GM18868 (cell line): ENCODE measurements at regions not wholly inside any gene's neighbourhood (a gene's known extent, or its start where the extent isn't known, plus 50 kb on each side); places are given as distances from the start of the nearest gene placed in this dataset.

Experiments used
- ATAC-seq: cut with Tn5 transposase; IDR thresholded peaks from one replicate; pipeline ENCODE4 v1.9.1; 2021; ENCODE audit warnings: mild to moderate bottlenecking, moderate library complexity; ENCODE audit not compliant: unreplicated experiment

- no peak for ATAC-seq
These were observed 130.6 kb upstream of the VSTM2B start for GRCh38 chr19:29395111-29395733.

DNA sequence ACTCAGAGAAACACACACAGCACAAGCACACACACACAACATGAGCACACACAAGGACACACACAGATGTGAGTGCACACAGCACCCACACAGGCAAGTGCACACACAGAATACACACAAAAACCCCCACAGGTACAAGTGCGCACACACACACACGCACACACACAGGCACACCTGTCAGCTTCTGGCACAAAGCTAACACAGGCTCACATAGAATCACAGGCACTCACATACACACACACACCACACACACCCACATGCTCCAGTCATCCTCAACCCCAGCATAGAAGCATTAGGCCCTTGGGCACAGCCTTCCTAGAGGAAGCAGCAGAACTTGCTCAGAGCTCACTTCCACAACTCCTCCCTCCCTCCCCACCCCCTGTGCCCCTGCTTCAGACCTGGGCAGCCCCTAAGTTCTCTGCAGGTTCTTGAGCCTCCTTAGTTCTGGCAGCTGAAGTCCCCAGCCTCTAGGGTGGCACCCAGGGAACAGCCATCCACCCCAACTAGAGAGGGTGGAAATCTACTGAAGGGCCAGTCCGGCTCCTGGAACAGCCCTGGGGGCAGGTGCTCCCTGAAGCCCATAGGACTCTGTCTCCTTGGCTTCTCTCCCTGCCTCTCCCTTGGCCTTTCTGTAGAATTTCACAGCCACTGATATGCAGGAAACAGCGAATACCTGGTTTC lies 129.9 kb upstream of the VSTM2B start:
- ATAC-seq, result no peak

DNA sequence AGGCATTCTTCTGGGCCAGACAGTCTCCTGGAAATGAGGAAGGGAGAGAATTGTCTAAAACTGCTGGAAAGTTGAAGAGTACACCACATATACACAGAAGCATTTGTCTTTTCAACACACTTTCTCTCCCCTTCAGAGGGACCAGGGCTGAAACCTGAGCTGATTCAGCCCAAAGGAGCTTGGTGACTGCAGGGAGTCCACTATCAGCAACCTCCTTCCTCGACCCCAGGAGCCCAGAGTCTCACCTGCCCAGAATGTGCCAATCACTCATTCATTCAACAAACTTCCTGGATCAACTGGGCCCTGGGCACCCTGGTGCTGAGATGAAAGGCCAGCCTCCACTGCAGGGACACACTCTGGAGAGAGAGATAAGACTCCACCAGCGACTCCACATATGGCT lies 128.9 kb upstream of the VSTM2B start:
- no peak for ATAC-seq

DNA sequence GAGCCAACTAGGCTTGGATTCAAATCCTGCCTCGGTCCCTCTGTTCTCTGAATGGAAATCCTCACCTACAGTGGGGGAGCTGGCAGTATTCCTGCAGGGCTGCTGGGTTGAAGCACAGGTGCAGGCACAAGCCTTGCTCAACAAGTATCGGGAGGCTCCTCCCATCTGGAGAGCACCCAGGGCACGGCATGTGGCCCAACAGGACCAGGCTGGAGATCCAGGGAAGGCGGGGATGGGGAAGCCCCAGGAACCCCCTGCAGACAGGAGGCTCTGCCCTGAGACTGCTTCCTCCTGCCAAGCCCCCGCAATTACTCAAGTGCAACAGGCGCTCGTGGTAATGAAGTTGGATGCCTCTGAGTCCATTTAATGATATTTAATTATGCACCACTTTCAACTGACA lies 128.0 kb upstream of the VSTM2B start:
- no peak for ATAC-seq

DNA sequence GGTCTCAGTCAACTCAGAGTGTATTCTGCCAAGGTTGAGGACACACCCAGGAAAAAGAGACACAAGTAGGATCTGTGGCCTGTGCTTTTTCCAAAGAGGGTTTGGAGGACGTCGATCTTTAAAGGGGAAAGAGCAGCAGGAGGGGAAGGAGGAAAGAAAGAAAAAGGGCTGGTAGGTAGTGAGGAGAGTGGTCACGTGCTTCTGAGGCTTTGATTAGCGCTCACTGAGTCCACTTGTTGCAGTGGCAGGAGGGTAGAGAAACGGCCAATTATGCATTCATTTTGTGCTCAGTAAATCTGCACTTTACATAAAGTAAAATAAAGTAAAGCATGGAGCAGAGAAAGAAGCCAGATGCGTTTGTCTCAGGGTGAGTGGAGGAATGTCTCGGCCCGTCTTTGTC lies 126.0 kb upstream of the VSTM2B start:
- no peak for ATAC-seq

GRCh38 chr19:29400917-29401711 lies 124.7 kb upstream of the VSTM2B start:
- no peak for ATAC-seq

GRCh38 chr19:29401712-29402421 lies 123.9 kb upstream of the VSTM2B start:
- no peak for ATAC-seq

- no peak for ATAC-seq
These were observed 123.2 kb upstream of the VSTM2B start for GRCh38 chr19:29402563-29402962.

DNA sequence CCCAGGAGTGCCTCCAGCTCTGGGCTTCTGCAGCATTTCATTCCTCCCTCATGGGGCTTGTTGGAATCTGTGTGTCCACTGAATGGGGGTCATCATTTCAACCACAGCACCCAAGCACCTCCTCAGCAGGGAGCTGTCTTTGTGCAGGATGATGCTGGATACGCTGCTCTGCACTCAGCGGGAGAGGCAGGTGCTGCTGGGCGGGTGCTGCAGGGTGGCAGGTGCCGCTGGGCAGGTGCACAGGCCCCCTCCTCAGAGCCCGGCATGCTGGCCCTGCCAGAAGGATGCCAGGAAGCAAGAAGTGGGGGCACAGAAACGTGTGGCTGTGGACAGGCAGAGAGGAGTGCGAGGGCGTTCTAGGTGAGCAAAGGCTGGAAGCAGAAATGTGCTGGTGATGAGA lies 121.8 kb upstream of the VSTM2B start:
- ATAC-seq, result no peak

DNA sequence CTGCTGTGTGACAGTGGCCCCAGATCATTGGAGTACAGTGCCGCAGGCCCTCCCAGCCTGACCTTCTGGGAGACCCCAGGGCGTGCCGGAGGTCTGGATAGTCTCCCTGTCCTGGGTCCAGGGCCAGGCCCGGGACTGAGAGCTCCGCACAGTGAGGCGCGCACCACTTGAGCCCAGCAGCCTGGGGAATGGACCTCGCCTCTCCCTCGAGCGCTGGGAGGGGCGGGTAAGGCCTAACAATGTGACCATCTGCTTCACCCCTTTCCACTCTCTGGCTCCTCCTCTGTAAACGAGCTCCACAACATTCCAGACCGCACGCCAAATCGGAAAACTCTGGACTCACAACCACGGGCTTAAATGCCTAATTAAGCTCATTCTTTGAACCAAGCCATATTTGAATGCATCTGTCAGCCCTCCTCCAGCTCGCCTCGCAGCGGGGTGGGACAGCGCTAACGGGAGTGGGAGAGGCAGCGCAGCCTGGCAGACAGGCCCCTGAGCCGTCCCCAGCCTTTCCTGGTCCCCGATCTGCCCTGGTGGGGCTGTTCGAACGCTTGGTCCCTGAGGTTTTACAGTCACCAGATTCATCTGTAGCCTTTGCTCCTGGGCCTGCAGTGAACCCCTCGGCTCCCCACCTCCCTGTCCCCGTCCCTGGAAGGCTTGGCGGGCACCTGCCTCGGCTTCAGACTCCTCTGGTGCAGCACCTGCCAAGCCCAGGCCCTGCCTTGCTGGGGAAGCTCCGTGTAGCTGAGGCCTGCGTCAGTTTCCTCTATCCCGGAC lies 120.7 kb upstream of the VSTM2B start:
- no peak for ATAC-seq

DNA sequence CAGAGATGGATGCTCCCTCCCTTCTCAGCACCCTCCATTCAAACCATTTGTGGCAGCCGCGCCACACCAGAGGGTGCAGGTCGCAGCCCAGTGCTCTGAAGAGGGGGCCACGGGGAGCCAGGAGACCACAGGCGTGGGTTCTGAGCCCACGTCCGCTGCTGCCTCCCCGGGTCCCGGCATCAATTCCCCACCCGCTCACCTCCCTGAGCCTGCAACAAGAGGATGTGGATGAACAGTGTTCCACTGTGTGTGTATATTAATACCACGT lies 120.1 kb upstream of the VSTM2B start:
- ATAC-seq, result no peak

DNA sequence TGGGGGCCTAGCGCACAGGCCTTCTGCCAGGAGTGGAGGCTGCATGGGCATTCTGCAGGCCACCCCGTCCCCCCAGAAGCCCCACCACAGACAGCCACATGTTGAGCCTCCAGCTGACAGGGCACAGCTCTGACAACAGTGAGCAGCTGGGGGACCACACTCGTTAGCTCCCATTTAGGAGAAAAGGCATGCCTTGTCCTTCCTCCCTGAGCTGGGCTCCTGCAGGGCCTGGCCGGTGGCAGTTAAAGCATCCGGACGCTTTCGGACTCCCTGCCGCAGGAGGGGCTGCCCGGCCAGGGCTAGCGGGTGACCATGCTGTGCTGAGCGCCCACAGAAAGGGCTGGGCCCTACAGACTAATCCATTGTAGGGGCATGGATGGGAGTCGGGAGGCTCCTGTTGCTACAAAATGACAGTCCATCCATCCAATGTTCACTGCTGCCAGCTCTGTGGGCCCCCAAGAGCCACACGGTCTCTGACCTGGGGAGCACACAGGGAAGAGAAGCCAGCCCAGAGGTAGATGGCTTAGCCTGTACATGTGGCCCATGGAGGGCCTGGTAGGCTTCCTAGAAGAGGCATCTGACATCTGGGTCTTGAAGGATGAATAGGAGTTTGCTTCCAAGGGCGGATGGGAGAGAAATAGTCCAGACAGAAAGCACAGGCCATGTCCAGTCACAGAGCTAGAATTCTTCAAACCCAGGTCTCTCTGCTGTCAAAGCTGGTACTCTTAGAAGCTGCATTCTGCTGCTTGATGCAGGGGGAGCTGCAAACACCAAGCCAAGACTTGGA lies 116.5 kb upstream of the VSTM2B start:
- ATAC-seq, result no peak

DNA sequence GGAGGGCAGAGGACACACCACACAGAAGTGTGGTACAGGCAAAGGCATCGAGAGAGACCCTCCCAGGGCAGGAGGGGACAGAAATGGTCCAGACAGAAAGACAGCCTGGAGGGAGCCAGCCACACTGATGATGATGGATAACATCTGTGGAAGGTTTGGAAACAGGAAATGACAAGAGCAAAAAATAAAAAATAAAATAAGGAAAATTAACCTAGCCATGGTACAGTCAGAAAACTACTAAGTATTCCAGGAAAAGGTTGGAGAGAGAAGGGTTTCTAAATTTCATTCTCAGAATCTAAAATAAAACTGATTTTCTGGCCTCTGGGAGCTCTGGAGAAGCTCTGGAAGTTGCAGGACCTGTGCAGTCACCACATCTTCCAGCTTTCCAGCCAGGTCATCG lies 115.2 kb upstream of the VSTM2B start:
- ATAC-seq, result no peak

DNA sequence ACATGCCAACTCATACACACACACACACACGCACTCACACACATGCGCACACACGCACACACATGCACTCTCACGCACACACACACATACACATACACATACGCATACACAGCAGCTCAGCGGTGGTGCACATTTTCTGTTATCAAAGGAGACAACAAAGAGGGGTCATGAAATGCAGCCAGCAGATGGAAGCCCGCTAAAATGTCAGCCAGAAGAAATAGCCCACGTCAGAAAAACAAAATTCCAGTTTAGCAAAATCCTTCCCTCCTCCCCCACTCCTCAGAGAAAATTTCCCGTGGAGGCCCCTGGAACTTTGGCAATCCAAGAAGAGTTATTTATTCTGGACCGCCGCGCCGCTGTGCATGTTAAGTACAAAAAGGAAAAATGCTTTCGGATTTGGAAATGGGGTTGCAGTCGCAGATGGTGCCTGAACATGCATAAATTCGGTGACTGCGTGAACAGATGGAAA lies 114.6 kb upstream of the VSTM2B start:
- ATAC-seq, result no peak

- ATAC-seq, result no peak
These were observed 112.4 kb upstream of the VSTM2B start for GRCh38 chr19:29413435-29413834.

GRCh38 chr19:29415507-29415906 lies 110.3 kb upstream of the VSTM2B start:
- no peak for ATAC-seq

DNA sequence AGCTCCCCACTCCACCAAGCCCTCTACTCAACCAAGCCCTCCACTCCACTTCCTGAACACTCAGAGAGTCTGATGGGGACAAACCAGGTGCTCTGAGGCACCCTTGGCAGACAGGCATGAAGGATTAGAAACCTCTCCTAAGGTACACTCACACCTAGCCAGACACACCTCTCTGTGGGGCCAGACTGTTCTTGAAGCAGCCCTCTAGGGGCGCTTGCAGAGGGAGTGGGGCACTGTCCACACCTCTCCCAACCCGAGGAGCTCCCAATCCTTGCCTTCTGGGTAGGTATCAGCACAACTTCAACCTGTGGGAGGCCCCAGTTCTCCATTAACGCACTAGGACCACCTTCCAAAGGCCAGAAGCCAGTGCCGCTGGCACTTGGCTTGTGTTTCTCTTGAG lies 108.7 kb upstream of the VSTM2B start:
- ATAC-seq, result no peak

DNA sequence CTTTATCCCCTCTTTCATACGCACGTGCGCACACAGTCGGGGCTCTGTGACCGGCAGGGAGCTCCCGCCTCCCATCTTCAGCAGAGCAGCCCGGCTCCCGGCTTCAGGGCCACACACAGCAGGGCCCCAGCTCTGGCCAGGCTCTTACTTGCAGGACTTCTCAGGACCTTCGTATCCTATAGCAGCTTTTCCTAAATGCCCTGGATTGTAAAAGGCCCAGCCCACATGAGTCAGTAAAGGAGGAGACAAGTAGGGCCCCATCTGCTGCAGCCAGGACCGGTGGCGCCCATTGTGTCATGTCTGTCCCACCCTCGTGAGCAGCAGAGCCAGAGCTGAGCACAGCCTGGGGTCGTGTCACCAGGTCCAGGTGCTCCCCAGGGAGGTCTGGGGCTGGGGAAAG lies 107.6 kb upstream of the VSTM2B start:
- no peak for ATAC-seq

DNA sequence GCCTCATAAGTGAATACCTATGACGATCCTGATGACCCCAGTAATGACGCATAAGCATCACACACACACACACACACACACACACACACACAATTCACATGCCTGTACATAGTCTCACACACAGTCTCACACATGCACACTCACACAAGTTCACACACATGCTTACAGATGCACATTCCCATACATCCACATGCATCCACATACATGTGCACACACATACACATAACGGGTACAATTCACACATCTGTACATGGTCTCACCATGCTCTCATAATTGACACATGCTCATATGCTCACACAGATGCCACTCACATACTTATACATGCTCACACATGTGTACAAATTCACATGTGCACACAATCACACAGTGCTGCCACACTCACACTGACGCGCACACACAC lies 105.7 kb upstream of the VSTM2B start:
- ATAC-seq, result no peak
